ENCODE measurements at regions not wholly inside any gene's neighbourhood (a gene's known extent, or its start where the extent isn't known, plus 50 kb on each side); places are given as distances from the start of the nearest gene placed in this dataset.

DNA sequence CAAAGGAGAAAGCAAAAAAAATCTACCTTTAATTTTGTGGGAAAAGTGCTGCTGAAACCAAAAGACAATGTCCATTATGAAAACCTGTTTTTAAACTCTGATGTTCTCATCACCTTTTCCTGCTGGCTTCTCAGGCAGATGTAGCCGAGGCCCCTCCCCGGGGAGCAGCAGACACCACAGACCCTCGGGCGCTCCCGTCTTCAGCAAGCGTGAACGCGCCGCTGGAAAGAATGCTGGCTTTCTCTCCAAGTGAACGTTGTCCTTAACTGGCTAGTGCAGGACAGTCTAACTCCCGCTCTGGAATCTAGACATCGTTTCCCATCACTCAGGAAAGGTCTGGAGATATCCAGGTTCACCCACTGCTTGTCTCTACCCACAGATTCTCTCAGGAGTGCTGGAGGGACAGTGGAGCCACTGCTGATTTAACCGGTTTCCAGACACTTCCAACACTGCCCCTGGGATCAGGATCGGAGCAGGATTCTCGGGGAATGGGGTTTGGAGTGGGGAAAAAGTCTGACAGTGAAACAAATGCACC lies 211.2 kb downstream of the RBFOX3 start:
- Histone ChIP-seq H2AFZ (ENCODE audit: low read length) (no peak overlapping the region), H3K27me3 (ENCODE audit: control insufficient read depth in 1 of 2, insufficient read depth in 2 of 2, low read length in 2 of 2) (peaks cover 27 to 87% of the 10 kb centered on the region in 2 experiments), H3K9ac (ENCODE audit: insufficient read depth, low read depth, low read length) (no peak overlapping the region), H3K4me2 (ENCODE audit: low read depth, low read length) (no peak overlapping the region), H4K20me1 (ENCODE audit: insufficient read depth, low read length) (no peaks in the 10 kb centered on the region), H3K27ac (ENCODE audit: extremely low read length, insufficient read depth, low read length) (no peak overlapping the region), H3K9me3 (ENCODE audit: low read length) (no peaks in the 10 kb centered on the region), H3K79me2 (ENCODE audit: insufficient read depth, low read length) (no peaks in the 10 kb centered on the region), H3K4me3 (replicated peaks in 1 of 3; ENCODE audit: insufficient read depth in 1 of 3, low read depth in 2 of 3, low read length in 3 of 3) (no peak overlapping the region), H3K36me3 (replicated peaks in 1 of 2; ENCODE audit: control insufficient read depth in 1 of 2, insufficient read depth in 2 of 2, low read length in 2 of 2) (no peaks in the 10 kb centered on the region), H3K4me1 (ENCODE audit: insufficient read depth, low read length) (0 out of 2 replicates have a peak, but pooled peaks cover 4% of the 10 kb centered on the region)
- intact Hi-C loops (cut with micrococcal nuclease; ENCODE audit: unreplicated experiment) = no loop called here
- CTCF ChIA-PET (ENCODE audit: low intra/inter-chr PET ratio, low total read pairs) = no interaction called here
- no peak for ATAC-seq
- no peak for DNase-seq (ENCODE audit: low spot score)
- POLR2A ChIA-PET = no interaction called here
- BruUV-seq (replicated peaks) = no TSS peak
- FAIRE-seq = no peak
- in situ Hi-C loops (cut with HindIII; ENCODE audit: extremely low pct_ligation_motif_present, low pct_unique_long_range_greater_than_20kb) = loop anchor here (10.0 kb wide), 1 partner anchor 305 kb away; no protein-coding TSS in a partner anchor
- TF ChIP-seq ZNF879 (CRISPR knock-in tag; IDR thresholded peaks at IDR 0.05) (no peak), BRCA1 (CRISPR knock-in tag; IDR thresholded peaks at IDR 0.05) (no peak), ZNF260 (CRISPR knock-in tag; IDR thresholded peaks at IDR 0.05; ENCODE audit: borderline replicate concordance, low read depth) (no peak), CC2D1A (CRISPR knock-in tag; IDR thresholded peaks at IDR 0.05) (no peak), EED (CRISPR knock-in tag; IDR thresholded peaks at IDR 0.05) (no peak), PAF1 (CRISPR knock-in tag; IDR thresholded peaks at IDR 0.05) (no peak), RFX3 (CRISPR knock-in tag; IDR thresholded peaks at IDR 0.05) (no peak), ZNF501 (CRISPR knock-in tag; IDR thresholded peaks at IDR 0.05) (no peak), KLF6 (CRISPR knock-in tag; IDR thresholded peaks at IDR 0.05) (no peak), ZNF235 (CRISPR knock-in tag; IDR thresholded peaks at IDR 0.05; ENCODE audit: borderline replicate concordance) (no peak)
- TF ChIP-seq, protein P1, sequence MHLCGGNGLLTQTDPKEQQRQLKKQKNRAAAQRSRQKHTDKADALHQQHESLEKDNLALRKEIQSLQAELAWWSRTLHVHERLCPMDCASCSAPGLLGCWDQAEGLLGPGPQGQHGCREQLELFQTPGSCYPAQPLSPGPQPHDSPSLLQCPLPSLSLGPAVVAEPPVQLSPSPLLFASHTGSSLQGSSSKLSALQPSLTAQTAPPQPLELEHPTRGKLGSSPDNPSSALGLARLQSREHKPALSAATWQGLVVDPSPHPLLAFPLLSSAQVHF (CRISPR knock-in tag; IDR thresholded peaks at IDR 0.05) = no peak
- TF ChIP-seq, protein P2, sequence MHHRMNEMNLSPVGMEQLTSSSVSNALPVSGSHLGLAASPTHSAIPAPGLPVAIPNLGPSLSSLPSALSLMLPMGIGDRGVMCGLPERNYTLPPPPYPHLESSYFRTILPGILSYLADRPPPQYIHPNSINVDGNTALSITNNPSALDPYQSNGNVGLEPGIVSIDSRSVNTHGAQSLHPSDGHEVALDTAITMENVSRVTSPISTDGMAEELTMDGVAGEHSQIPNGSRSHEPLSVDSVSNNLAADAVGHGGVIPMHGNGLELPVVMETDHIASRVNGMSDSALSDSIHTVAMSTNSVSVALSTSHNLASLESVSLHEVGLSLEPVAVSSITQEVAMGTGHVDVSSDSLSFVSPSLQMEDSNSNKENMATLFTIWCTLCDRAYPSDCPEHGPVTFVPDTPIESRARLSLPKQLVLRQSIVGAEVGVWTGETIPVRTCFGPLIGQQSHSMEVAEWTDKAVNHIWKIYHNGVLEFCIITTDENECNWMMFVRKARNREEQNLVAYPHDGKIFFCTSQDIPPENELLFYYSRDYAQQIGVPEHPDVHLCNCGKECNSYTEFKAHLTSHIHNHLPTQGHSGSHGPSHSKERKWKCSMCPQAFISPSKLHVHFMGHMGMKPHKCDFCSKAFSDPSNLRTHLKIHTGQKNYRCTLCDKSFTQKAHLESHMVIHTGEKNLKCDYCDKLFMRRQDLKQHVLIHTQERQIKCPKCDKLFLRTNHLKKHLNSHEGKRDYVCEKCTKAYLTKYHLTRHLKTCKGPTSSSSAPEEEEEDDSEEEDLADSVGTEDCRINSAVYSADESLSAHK (CRISPR knock-in tag; IDR thresholded peaks at IDR 0.05; ENCODE audit: borderline replicate concordance) = no peak
- TF ChIP-seq, protein P3, sequence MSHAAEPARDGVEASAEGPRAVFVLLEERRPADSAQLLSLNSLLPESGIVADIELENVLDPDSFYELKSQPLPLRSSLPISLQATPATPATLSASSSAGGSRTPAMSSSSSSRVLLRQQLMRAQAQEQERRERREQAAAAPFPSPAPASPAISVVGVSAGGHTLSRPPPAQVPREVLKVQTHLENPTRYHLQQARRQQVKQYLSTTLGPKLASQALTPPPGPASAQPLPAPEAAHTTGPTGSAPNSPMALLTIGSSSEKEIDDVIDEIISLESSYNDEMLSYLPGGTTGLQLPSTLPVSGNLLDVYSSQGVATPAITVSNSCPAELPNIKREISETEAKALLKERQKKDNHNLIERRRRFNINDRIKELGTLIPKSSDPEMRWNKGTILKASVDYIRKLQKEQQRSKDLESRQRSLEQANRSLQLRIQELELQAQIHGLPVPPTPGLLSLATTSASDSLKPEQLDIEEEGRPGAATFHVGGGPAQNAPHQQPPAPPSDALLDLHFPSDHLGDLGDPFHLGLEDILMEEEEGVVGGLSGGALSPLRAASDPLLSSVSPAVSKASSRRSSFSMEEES (CRISPR knock-in tag; IDR thresholded peaks at IDR 0.05) = no peak
- TF ChIP-seq, protein P4, sequence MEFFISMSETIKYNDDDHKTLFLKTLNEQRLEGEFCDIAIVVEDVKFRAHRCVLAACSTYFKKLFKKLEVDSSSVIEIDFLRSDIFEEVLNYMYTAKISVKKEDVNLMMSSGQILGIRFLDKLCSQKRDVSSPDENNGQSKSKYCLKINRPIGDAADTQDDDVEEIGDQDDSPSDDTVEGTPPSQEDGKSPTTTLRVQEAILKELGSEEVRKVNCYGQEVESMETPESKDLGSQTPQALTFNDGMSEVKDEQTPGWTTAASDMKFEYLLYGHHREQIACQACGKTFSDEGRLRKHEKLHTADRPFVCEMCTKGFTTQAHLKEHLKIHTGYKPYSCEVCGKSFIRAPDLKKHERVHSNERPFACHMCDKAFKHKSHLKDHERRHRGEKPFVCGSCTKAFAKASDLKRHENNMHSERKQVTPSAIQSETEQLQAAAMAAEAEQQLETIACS (CRISPR knock-in tag; IDR thresholded peaks at IDR 0.05) = no peak
- TF ChIP-seq, protein P5, sequence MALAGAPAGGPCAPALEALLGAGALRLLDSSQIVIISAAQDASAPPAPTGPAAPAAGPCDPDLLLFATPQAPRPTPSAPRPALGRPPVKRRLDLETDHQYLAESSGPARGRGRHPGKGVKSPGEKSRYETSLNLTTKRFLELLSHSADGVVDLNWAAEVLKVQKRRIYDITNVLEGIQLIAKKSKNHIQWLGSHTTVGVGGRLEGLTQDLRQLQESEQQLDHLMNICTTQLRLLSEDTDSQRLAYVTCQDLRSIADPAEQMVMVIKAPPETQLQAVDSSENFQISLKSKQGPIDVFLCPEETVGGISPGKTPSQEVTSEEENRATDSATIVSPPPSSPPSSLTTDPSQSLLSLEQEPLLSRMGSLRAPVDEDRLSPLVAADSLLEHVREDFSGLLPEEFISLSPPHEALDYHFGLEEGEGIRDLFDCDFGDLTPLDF (CRISPR knock-in tag; IDR thresholded peaks at IDR 0.05) = no peak
- TF ChIP-seq, protein P6, sequence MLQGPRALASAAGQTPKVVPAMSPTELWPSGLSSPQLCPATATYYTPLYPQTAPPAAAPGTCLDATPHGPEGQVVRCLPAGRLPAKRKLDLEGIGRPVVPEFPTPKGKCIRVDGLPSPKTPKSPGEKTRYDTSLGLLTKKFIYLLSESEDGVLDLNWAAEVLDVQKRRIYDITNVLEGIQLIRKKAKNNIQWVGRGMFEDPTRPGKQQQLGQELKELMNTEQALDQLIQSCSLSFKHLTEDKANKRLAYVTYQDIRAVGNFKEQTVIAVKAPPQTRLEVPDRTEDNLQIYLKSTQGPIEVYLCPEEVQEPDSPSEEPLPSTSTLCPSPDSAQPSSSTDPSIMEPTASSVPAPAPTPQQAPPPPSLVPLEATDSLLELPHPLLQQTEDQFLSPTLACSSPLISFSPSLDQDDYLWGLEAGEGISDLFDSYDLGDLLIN (CRISPR knock-in tag; IDR thresholded peaks at IDR 0.05; ENCODE audit: borderline replicate concordance) = no peak
- WGBS (ENCODE audit: low lambda C conversion rate) = 33% methylated on average over 14 of the region's 15 CpGs

Measured in HepG2 (cell line).